ENCODE measurements at regions not wholly inside any gene's neighbourhood (a gene's known extent, or its start where the extent isn't known, plus 50 kb on each side); places are given as distances from the start of the nearest gene placed in this dataset.

- TF ChIP-seq CTCF (conservative IDR thresholded peaks at IDR 0.05; ENCODE audit: low read length) (no peak), EZH2phosphoT487 (IDR thresholded peaks at IDR 0.05; ENCODE audit: borderline replicate concordance, low read depth, low read length) (no peak)
Observed at GRCh38 chr10:2761971-2762370, 305.4 kb upstream of the PFKP start.
